ENCODE measurements at regions not wholly inside any gene's neighbourhood (a gene's known extent, or its start where the extent isn't known, plus 50 kb on each side); places are given as distances from the start of the nearest gene placed in this dataset.

DNA sequence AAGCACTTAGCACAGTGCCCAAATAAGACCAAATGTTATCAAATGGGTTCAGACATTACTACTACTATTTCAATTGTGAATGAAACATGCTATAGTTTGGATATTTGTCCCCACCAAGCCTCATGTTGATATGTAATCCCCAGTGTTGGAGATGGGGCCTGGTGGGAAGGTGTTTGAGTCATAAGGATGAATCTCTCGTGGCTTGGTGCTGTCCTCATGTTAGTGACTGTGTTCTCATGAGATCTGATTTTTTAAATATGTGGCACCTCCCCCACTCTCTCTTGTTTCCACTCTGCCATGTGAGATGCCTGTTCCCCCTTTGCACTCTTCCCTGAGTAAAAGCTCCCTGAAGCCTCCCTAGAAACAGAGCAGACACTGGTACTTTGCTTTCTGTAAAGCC, 148.7 kb upstream of the TGFBR2 start:
- H3K4me3 ChIP-seq: no peak overlapping the region
- no peak overlapping the region for H3K27ac ChIP-seq
- TF ChIP-seq, protein P1, sequence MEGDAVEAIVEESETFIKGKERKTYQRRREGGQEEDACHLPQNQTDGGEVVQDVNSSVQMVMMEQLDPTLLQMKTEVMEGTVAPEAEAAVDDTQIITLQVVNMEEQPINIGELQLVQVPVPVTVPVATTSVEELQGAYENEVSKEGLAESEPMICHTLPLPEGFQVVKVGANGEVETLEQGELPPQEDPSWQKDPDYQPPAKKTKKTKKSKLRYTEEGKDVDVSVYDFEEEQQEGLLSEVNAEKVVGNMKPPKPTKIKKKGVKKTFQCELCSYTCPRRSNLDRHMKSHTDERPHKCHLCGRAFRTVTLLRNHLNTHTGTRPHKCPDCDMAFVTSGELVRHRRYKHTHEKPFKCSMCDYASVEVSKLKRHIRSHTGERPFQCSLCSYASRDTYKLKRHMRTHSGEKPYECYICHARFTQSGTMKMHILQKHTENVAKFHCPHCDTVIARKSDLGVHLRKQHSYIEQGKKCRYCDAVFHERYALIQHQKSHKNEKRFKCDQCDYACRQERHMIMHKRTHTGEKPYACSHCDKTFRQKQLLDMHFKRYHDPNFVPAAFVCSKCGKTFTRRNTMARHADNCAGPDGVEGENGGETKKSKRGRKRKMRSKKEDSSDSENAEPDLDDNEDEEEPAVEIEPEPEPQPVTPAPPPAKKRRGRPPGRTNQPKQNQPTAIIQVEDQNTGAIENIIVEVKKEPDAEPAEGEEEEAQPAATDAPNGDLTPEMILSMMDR (IDR thresholded peaks at IDR 0.05): no peak
- TF ChIP-seq POLR2A (IDR thresholded peaks at IDR 0.05) (no peak), POLR2AphosphoS5 (IDR thresholded peaks at IDR 0.05) (no peak)
- intact Hi-C loops (cut with DNase I): loop anchor here (10.0 kb wide), 1 partner anchor 103 kb away; no protein-coding TSS in a partner anchor
- no peaks in the 10 kb centered on the region for H3K27me3 ChIP-seq (replicated peaks; ENCODE audit: insufficient read depth)
- DNase-seq (ENCODE audit: low spot score): no peak
- 89% methylated on average over 1 of the region's 1 CpG for WGBS
- H3K4me1 ChIP-seq (replicated peaks): peaks cover 2% of the 10 kb centered on the region
- no peaks in the 10 kb centered on the region for H3K9me3 ChIP-seq
- H3K36me3 ChIP-seq: no peaks in the 10 kb centered on the region

DNA sequence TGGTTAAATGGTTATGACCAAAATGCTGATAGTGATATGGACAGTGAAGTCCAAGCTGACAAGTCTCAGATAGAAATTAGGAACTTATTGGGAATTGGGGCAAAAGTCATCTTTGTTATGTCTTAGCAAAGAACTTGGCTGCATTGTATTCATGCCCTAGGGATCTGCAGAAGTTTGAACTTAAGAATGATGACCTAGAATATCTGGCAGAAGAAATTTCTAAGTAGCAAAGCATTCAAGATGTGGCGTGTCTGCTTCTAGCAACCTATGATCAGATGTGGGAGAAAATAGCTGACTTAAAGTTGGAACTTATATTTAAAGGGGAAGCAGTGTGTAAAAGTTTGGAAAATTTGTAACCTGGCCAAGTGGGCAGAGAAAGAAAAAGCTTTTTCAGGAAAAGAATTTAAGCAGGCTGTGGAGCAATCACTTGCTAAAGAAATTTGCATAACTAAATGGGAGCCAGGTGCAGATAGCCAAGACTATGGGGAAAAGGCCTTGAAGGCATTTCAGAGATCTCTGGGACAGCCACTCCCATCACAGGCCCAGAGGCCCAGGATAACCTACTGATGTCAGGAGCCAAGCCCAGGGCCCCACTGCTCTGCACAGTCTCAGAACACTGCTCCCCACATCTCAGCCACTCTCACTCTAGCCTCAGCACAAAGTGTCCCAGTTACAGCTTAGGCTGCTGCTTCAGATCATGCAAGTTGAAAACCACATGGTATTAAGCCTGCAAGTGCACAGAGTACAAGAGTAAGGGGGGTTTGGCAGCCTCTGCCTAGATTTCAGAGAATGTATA, 147.8 kb upstream of the TGFBR2 start:
- no peaks in the 10 kb centered on the region for H3K9me3 ChIP-seq
- no peak for DNase-seq (ENCODE audit: low spot score)
- 100% methylated on average over 1 of the region's 1 CpG for WGBS
- H3K36me3 ChIP-seq: no peaks in the 10 kb centered on the region
- intact Hi-C loops (cut with DNase I): loop anchor here (10.0 kb wide), 1 partner anchor 104 kb away; no protein-coding TSS in a partner anchor
- H3K27ac ChIP-seq: no peak overlapping the region
- H3K4me3 ChIP-seq: no peak overlapping the region
- H3K27me3 ChIP-seq (replicated peaks; ENCODE audit: insufficient read depth): no peaks in the 10 kb centered on the region
- TF ChIP-seq, protein P1 (IDR thresholded peaks at IDR 0.05): no peak
- TF ChIP-seq POLR2AphosphoS5 (IDR thresholded peaks at IDR 0.05): no peak
- no peak for TF ChIP-seq POLR2A (IDR thresholded peaks at IDR 0.05)
- peaks cover 2% of the 10 kb centered on the region for H3K4me1 ChIP-seq (replicated peaks)

DNA sequence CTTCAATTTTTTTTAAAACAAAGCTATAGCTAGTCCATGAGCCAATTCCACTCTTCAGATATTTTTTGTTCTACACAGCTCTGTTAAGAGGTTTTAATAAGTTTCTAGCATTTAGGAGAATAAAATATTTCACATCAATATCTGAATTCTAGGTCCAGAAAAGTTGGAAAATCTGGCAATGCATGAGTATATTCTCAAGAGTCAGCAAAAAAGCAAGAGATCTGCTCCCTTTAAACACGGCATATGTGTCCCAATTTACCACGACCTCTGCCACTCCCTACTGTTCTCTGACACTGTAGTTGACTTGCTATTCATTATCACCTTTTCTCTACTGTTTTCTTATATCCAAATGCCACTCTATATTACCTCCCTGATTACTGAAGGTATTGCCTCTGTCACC, 145.1 kb upstream of the TGFBR2 start:
- peaks cover under 1% of the 10 kb centered on the region for H3K4me1 ChIP-seq (replicated peaks)
- no peaks in the 10 kb centered on the region for H3K36me3 ChIP-seq
- no peak overlapping the region for H3K27ac ChIP-seq
- DNase-seq (ENCODE audit: low spot score): no peak
- no peaks in the 10 kb centered on the region for H3K27me3 ChIP-seq (replicated peaks; ENCODE audit: insufficient read depth)
- WGBS: 91% methylated on average over 2 of the region's 2 CpGs
- TF ChIP-seq, protein P1 (IDR thresholded peaks at IDR 0.05): no peak
- TF ChIP-seq POLR2AphosphoS5 (IDR thresholded peaks at IDR 0.05): no peak
- no peak for TF ChIP-seq POLR2A (IDR thresholded peaks at IDR 0.05)
- no peaks in the 10 kb centered on the region for H3K9me3 ChIP-seq
- H3K4me3 ChIP-seq: no peak overlapping the region
- intact Hi-C loops (cut with DNase I): no loop called here

DNA sequence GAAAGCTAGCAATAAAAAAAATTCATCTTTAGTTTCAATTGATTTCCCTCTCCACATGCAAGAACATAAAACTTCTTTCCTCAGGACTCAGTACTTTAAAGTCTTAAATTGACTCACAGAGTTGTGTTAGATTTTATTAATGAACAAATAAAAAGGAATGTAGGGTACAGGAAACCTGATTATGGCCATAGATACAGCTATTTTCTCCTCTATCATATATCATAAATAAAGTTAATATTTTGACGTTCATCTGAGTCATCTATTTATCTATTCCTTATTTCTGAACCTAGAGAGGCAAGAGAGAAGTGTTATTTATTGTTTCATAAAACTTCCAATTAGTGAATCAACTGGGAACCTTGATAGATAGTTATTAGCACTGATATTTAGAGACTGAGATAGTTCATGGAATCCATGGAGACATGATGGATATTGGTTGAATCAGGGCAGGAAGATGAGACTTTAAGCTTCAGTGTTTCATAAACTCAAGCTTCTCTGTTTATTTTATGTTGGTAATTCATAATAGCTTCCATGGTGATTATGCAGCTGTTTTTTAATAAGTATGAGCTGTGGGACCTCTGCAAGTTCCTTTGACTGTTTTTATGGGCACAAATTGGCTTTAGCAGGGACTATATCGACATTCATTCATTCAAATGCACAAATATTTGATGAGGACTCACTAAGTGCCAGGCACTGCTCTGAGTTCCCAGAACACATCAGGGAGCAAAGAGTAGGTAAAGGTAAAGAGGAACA, 143.5 kb upstream of the TGFBR2 start:
- H3K36me3 ChIP-seq: no peaks in the 10 kb centered on the region
- H3K4me3 ChIP-seq: no peak overlapping the region
- no peaks in the 10 kb centered on the region for H3K27me3 ChIP-seq (replicated peaks; ENCODE audit: insufficient read depth)
- WGBS: 41% methylated on average over 2 of the region's 2 CpGs
- TF ChIP-seq, protein P1 (IDR thresholded peaks at IDR 0.05): no peak
- TF ChIP-seq POLR2AphosphoS5 (IDR thresholded peaks at IDR 0.05): no peak
- no peak for TF ChIP-seq POLR2A (IDR thresholded peaks at IDR 0.05)
- intact Hi-C loops (cut with DNase I): no loop called here
- H3K4me1 ChIP-seq (replicated peaks): no peaks in the 10 kb centered on the region
- H3K27ac ChIP-seq: no peak overlapping the region
- no peak for DNase-seq (ENCODE audit: low spot score)
- no peaks in the 10 kb centered on the region for H3K9me3 ChIP-seq
